ENCODE measurements at regions not wholly inside any gene's neighbourhood (a gene's known extent, or its start where the extent isn't known, plus 50 kb on each side); places are given as distances from the start of the nearest gene placed in this dataset.

GRCh38 chr11:19557720-19558140, 154.9 kb upstream of the NAV2 start:
- TF ChIP-seq CTCF (IDR thresholded peaks at IDR 0.05) (peak; percentile 68 to 86 (median 78)), POLR2A (IDR thresholded peaks at IDR 0.05) (no peak)
- DNase-seq (ENCODE audit: low spot score in 2 of 2) = peak; percentile 56 to 80

GRCh38 chr11:19557185-19557584, 155.5 kb upstream of the NAV2 start:
- no peaks in the 10 kb centered on the region for H3K36me3 ChIP-seq
- TF ChIP-seq EP300 (IDR thresholded peaks at IDR 0.05) (no peak), POLR2A (IDR thresholded peaks at IDR 0.05) (no peak), CTCF (IDR thresholded peaks at IDR 0.05) (no peak)
- H3K4me3 ChIP-seq = no peak overlapping the region
- H3K27me3 ChIP-seq = no peaks in the 10 kb centered on the region
- no peak for DNase-seq (ENCODE audit: low spot score in 2 of 2)
- no peak overlapping the region for H3K27ac ChIP-seq
- 73 to 78% methylated on average over 6 of the region's 6 CpGs for WGBS, 2 donors
- H3K9me3 ChIP-seq = no peaks in the 10 kb centered on the region
- peaks cover 0 to 20% (median 0%) of the 10 kb centered on the region in 4 donors for H3K4me1 ChIP-seq

More at GRCh38 chr11:19557720-19558140, 154.9 kb upstream of the NAV2 start:
- H3K36me3 ChIP-seq = no peaks in the 10 kb centered on the region
- no peaks in the 10 kb centered on the region for H3K9me3 ChIP-seq
- peaks cover 0 to 14% (median 0%) of the 10 kb centered on the region in 4 donors for H3K4me1 ChIP-seq
- H3K4me3 ChIP-seq = no peak overlapping the region
- no peaks in the 10 kb centered on the region for H3K27me3 ChIP-seq
- H3K27ac ChIP-seq = no peak overlapping the region
- WGBS, 2 donors = 4 to 6% methylated on average over 7 of the region's 7 CpGs

GRCh38 chr11:19555266-19555665, 157.4 kb upstream of the NAV2 start:
- Histone ChIP-seq H3K9me3 (no peaks in the 10 kb centered on the region), H3K36me3 (no peaks in the 10 kb centered on the region), H3K27ac (no peak overlapping the region), H3K27me3 (no peaks in the 10 kb centered on the region), H3K4me1 (peaks cover 0 to 25% (median 0%) of the 10 kb centered on the region in 4 donors), H3K4me3 (no peak overlapping the region)
- 76 to 81% methylated on average over 3 of the region's 3 CpGs for WGBS, 2 donors
- DNase-seq (ENCODE audit: low spot score in 2 of 2) = no peak
- TF ChIP-seq POLR2A (IDR thresholded peaks at IDR 0.05) = no peak
- no peak for TF ChIP-seq EP300 (IDR thresholded peaks at IDR 0.05)
- no peak for TF ChIP-seq CTCF (IDR thresholded peaks at IDR 0.05)

- Histone ChIP-seq H3K27ac (no peak overlapping the region), H3K36me3 (no peaks in the 10 kb centered on the region), H3K9me3 (no peaks in the 10 kb centered on the region), H3K27me3 (no peaks in the 10 kb centered on the region), H3K4me1 (peaks cover 0 to 25% (median 0%) of the 10 kb centered on the region in 4 donors), H3K4me3 (no peak overlapping the region)
- DNase-seq (ENCODE audit: low spot score in 2 of 2) = peak; percentile 68 to 82
- TF ChIP-seq POLR2A (IDR thresholded peaks at IDR 0.05) = no peak
- peak; percentile 74 to 93 (median 88) for TF ChIP-seq CTCF (IDR thresholded peaks at IDR 0.05)
- TF ChIP-seq EP300 (IDR thresholded peaks at IDR 0.05) = no peak
- WGBS, 2 donors = 39 to 41% methylated on average over 8 of the region's 8 CpGs
These were observed 158.8 kb upstream of the NAV2 start for GRCh38 chr11:19553683-19554333.

- no peaks in the 10 kb centered on the region for H3K9me3 ChIP-seq
- DNase-seq (ENCODE audit: low spot score in 2 of 2) = no peak
- no peak overlapping the region for H3K27ac ChIP-seq
- H3K4me1 ChIP-seq = peaks cover 0 to 21% (median 0%) of the 10 kb centered on the region in 4 donors
- no peaks in the 10 kb centered on the region for H3K36me3 ChIP-seq
- H3K4me3 ChIP-seq = no peak overlapping the region
- no peak for TF ChIP-seq POLR2A (IDR thresholded peaks at IDR 0.05)
- no peak for TF ChIP-seq EP300 (IDR thresholded peaks at IDR 0.05)
- TF ChIP-seq CTCF (IDR thresholded peaks at IDR 0.05) = no peak
- 57 to 66% methylated on average over 8 of the region's 8 CpGs for WGBS, 2 donors
- H3K27me3 ChIP-seq = no peaks in the 10 kb centered on the region
These were observed 159.9 kb upstream of the NAV2 start for GRCh38 chr11:19552656-19553260.
